Breast epithelium (tissue), 4 donors: ENCODE measurements at regions not wholly inside any gene's neighbourhood (a gene's known extent, or its start where the extent isn't known, plus 50 kb on each side); places are given as distances from the start of the nearest gene placed in this dataset.
"Not testable (repeated sequence)": the region's sequence is repeated elsewhere in the genome, so short reads cannot be mapped to it uniquely, and the experiment has no call there.

Experiments
- DNase-seq, 2 donors: peaks; one replicate each; pipeline ENCODE4 v3.0.0-alpha.2; 2019; ENCODE audit warnings: low spot score in 2 of 2
- H3K27ac ChIP-seq, 2 donors: fragments of 200-600 bp; sonication (generic) in 1 of 2; one replicate each; pipeline ENCODE4 v1.5.1; 2016 to 2019; ENCODE audit warnings: mild to moderate bottlenecking in 1 of 2
- H3K27me3 ChIP-seq, 2 donors: fragments of 200-600 bp; sonication (generic) in 1 of 2; one replicate each; pipeline versions ENCODE4 v1.5.1 to v1.6.0; 2017 to 2019; ENCODE audit warnings: control low read depth in 1 of 2, mild to moderate bottlenecking in 1 of 2
- H3K36me3 ChIP-seq: fragments of 200-600 bp; one replicate; pipeline ENCODE4 v1.5.1; 2019
- H3K4me1 ChIP-seq, 2 donors: fragments of 200-600 bp; sonication (generic); one replicate each; pipeline ENCODE4 v1.5.1; 2016 to 2019; ENCODE audit warnings: control low read depth in 1 of 2
- H3K4me3 ChIP-seq, 3 donors: fragments of 200-600 bp; sonication (generic); 1 replicate in 2 of 3; 2 replicates in 1 of 3; pipeline ENCODE4 v1.5.1; 2016 to 2019; ENCODE audit warnings: mild to moderate bottlenecking in 3 of 3, moderate library complexity in 2 of 3
- H3K9me3 ChIP-seq, 2 donors: fragments of 200-600 bp; sonication (generic) in 1 of 2; one replicate each; pipeline ENCODE4 v1.5.1; 2016 to 2019; ENCODE audit warnings: control low read depth in 1 of 2
- POLR2A ChIP-seq: fragments of 450-650 bp; IDR thresholded peaks from one replicate; pipeline ENCODE4 v1.6.1; 2016; ENCODE audit warnings: antibody characterized with exemption, mild to moderate bottlenecking, moderate library complexity
- POLR2AphosphoS5 ChIP-seq, 3 donors: sonication (generic); formaldehyde crosslinking; IDR thresholded peaks; one replicate each; pipeline ENCODE4 v1.6.1; 2017; ENCODE audit warnings: antibody characterized with exemption in 3 of 3
- intact Hi-C: fragments of 100-400 bp; cut with DNase I; formaldehyde crosslinking; loops from one replicate; pipeline ENCODE4 v1.15.1; 2023; ENCODE audit warnings: low total_unique reads
- TF ChIP-seq, protein P1 (sequence below), 3 donors: fragments of 450-650 bp; IDR thresholded peaks; one replicate each; pipeline ENCODE4 v1.5.1; 2016 to 2017; ENCODE audit warnings: antibody characterized with exemption in 3 of 3, mild to moderate bottlenecking in 3 of 3, moderate library complexity in 3 of 3

DNA sequence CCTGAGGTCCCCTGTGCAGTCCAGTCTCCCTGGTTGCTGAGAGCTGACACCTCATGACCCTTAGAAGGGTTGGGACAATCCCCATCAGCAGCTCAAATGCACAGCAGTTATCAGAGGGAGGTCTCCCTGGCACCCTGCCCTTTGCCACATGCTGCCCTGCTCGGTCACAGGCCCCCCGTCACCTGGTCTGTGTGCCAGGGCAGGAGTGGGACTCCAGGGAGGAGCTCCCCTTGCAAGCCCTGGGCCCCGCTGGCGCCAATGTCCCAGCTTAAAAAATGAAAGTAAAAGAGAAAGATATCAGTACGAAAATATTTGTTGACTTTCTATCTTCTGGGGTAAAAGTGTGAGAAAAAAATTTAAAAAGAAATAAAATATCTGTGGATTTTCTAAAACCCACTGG, 68.1 kb upstream of the SLC22A16 start:
- H3K9me3 ChIP-seq = peaks cover 0 to 7% of the 10 kb centered on the region in 2 donors
- H3K27ac ChIP-seq = peak overlapping the region in 1 of 2 donors; percentile 25
- H3K36me3 ChIP-seq = no peaks in the 10 kb centered on the region
- TF ChIP-seq POLR2A = no peak
- TF ChIP-seq, protein P1, sequence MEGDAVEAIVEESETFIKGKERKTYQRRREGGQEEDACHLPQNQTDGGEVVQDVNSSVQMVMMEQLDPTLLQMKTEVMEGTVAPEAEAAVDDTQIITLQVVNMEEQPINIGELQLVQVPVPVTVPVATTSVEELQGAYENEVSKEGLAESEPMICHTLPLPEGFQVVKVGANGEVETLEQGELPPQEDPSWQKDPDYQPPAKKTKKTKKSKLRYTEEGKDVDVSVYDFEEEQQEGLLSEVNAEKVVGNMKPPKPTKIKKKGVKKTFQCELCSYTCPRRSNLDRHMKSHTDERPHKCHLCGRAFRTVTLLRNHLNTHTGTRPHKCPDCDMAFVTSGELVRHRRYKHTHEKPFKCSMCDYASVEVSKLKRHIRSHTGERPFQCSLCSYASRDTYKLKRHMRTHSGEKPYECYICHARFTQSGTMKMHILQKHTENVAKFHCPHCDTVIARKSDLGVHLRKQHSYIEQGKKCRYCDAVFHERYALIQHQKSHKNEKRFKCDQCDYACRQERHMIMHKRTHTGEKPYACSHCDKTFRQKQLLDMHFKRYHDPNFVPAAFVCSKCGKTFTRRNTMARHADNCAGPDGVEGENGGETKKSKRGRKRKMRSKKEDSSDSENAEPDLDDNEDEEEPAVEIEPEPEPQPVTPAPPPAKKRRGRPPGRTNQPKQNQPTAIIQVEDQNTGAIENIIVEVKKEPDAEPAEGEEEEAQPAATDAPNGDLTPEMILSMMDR (IDR thresholded peaks at IDR 0.05) = no peak
- no peak for TF ChIP-seq POLR2AphosphoS5 (IDR thresholded peaks at IDR 0.05)
- H3K27me3 ChIP-seq = no peaks in the 10 kb centered on the region
- no peak for DNase-seq
- no peak overlapping the region for H3K4me3 ChIP-seq
- intact Hi-C loops = no loop called here
- H3K4me1 ChIP-seq = peaks cover 0 to 3% of the 10 kb centered on the region in 2 donors

DNA sequence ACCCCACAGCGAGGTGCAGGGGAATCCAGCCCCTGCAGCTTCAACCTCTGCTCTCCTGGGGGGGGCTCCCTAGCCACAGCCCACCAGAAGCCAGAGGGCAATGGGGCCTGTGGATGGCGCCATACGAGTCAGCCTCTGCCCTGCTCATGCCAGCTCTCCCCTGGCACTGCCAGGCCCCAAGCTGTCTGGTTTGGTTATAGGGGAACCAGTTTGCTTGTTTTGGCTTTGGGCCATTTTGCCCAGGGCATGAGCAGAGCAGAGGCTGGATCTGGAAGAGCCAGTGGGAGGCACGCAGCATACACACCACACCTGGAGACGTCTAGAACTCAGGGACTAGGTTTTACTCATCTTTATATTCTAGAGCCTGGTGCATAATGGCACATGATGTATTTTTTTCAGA, 66.7 kb upstream of the SLC22A16 start:
- no peak for TF ChIP-seq POLR2A
- H3K27ac ChIP-seq = peak overlapping the region; percentile 3 to 22
- intact Hi-C loops = no loop called here
- peaks cover 0 to 7% of the 10 kb centered on the region in 2 donors for H3K9me3 ChIP-seq
- H3K27me3 ChIP-seq = no peaks in the 10 kb centered on the region
- peak; percentile 62 to 67 for DNase-seq
- H3K4me1 ChIP-seq = peaks cover 0 to 3% of the 10 kb centered on the region in 2 donors
- H3K4me3 ChIP-seq = no peak overlapping the region
- H3K36me3 ChIP-seq = no peaks in the 10 kb centered on the region

DNA sequence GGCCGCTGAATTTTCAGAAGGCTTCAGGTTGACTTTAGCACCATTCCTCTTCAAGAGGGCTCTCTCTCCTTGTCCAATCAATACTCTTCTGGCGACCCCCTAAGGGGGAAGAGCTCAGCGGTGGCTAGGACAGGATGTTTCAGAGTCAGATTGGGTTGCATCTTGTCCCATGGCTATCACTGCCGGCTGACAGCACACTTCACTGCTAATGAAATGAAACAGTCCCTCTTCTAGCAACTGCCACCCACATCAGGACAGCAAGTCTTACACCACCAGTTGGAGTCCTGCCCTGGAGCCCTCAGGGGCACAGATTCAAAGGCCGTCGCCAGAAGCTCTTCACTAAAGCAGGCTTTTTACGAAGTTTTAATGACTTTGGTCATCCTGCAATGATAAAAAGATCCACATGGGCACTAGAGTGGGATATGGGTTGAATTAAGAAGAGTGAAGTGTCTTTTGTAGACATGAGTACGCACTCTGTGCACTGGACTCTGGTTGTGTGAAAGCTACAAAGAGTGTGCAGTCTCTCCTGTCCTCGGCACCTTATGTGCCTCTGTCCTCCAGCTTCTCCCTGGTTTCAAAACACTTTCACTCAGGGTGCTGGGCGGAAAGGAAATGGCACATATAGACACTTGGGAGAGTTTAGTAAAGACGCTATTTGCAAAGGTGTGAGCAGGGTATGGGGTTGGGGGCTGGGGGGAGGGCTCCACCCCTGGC, 66.1 kb upstream of the SLC22A16 start:
- TF ChIP-seq, protein P1 (IDR thresholded peaks at IDR 0.05) = no peak
- no peak for TF ChIP-seq POLR2AphosphoS5 (IDR thresholded peaks at IDR 0.05)
- no peak for TF ChIP-seq POLR2A
- peaks cover 0 to 7% of the 10 kb centered on the region in 2 donors for H3K9me3 ChIP-seq
- no peak for DNase-seq
- H3K27ac ChIP-seq = peak overlapping the region; percentile 3 to 22
- peaks cover 0 to 3% of the 10 kb centered on the region in 2 donors for H3K4me1 ChIP-seq
- intact Hi-C loops = no loop called here
- no peak overlapping the region for H3K4me3 ChIP-seq
- no peaks in the 10 kb centered on the region for H3K36me3 ChIP-seq
- no peaks in the 10 kb centered on the region for H3K27me3 ChIP-seq

DNA sequence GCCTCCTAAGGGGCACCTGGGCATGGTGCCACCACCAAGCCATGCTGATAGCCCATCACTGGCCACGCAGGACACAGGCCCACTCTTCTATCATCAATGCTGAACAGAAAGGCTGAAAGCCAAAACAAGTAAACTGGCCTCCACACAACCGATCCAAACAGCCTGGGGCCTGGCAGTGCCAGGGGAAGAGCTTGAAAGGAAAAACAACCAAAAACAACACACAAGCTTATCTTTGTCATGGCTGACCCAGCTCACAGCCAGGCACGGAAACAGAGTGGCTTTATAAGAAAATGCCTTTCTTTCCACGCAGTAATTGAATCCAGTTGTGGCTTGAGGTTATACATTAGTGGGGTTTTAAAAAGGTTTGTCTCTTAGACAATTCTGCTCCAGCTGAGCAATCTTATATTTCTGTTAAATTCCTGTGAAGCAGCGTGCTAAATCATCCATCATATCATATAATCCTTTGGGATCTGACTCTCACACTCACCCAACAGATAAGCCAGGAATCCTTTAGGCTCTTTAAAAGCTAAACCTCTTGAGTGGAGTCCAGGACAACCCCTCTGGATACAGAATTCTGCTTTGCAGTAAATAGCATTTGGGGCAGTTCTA, 65.4 kb upstream of the SLC22A16 start:
- Histone ChIP-seq H3K27ac (peak overlapping the region; percentile 3 to 22), H3K36me3 (no peaks in the 10 kb centered on the region), H3K4me3 (no peak overlapping the region), H3K9me3 (peaks cover 0 to 7% of the 10 kb centered on the region in 2 donors), H3K4me1 (peaks cover 2 to 3% of the 10 kb centered on the region in 2 donors), H3K27me3 (no peaks in the 10 kb centered on the region)
- intact Hi-C loops = no loop called here
- TF ChIP-seq, protein P1 (IDR thresholded peaks at IDR 0.05) = no peak
- no peak for TF ChIP-seq POLR2A
- no peak for TF ChIP-seq POLR2AphosphoS5 (IDR thresholded peaks at IDR 0.05)
- no peak for DNase-seq

DNA sequence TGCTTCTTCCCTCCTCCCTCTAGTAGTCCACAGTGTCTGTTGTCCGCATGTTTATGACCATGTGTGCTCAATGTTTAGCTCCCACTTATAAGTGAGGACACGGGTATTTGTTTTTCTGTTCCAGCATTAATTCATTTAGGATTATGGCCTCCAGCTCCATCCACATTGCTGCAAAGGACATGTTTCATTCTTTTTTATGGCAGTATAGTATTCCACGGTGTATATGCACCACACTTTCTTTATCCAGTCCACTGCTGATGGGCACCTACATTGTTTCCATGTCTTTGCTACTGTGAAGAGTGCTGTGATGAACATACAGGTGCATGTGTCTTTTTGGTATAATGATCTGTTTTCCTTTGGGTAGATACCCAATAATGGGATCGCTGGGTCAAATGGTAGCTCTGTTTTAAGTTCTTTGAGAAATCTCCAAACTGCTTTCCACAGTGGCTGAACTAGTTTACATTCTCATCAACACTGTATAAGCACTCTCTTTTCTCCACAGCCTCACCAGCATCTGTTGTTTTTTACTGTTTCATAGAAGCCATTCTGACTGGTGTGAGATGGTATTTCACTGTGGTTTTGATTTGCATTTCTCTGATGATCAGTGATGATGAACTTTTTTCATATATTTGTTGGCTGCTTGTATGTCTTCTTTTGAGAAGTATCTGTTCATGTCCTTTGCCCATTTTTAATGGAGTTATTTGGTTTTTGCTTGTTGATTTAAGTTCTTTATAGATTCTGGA, 63.0 kb upstream of the SLC22A16 start:
- not testable (repeated sequence) for H3K9me3 ChIP-seq, H3K27me3 ChIP-seq, H3K36me3 ChIP-seq, H3K27ac ChIP-seq, H3K4me1 ChIP-seq, DNase-seq, H3K4me3 ChIP-seq
- intact Hi-C loops = loop anchor here (2.0 kb wide), 1 partner anchor 39 kb away; no protein-coding TSS in a partner anchor
